ENCODE measurements at regions not wholly inside any gene's neighbourhood (a gene's known extent, or its start where the extent isn't known, plus 50 kb on each side); places are given as distances from the start of the nearest gene placed in this dataset.
A peak's percentile ranks its signal among the peaks of the same experiment; 100 is the strongest.
"Not testable (repeated sequence)": the region's sequence is repeated elsewhere in the genome, so short reads cannot be mapped to it uniquely, and the experiment has no call there.

DNA sequence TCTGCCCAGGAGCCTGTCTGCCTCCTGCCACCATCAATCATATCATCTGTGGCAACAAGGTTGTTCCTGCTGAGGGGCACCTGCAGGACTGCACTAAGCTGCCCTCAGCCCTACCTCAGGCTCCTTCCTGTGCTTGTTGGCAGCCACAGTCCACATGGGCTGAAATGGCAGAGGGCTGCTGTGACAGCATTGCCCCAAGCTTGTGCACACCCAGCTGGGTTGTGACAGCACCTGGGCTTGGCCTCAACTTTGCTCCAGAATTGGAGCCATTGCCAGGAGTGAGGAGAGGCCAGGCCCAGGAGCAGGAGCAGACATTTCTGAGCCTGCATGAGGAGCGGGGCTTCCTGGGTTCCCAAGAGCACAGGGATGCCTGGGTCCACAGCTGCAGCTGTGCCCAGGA, 340.9 kb upstream of the CHRM2 start:
- DNase-seq, result no peak

DNA sequence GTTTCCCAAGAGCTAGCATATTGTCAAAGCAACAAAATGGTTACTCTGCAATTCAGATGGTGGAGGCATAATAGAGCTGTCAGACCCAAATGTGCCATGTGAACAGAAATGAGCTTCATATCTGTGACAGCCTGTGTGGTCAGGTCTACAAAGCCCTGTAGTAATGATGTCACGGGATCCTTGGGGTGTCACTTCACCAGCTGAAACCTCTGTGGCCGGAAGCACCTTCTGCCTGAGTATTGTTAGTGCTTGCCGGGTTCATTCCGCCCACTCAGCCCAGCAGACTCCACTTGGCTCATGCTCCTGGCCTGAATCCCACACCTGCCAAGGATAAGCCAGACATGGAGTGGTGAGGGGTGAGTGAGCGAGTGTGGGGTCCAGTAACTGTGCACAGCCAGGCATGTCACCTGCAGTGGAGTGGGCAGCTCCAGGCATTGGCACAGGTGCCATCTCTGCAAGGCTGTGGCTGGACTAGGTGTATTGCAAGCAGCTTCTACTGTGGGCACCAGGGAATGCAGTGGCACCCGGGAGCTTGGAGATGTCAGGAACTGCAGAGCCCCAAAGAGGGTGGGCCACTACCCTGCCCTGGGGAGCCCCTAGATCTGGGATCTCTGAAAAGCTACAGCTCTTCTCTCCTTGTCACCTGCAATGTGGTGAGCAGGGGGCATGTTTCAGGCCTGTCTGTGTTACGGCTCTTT, 341.9 kb upstream of the CHRM2 start:
- DNase-seq, result no peak

DNA sequence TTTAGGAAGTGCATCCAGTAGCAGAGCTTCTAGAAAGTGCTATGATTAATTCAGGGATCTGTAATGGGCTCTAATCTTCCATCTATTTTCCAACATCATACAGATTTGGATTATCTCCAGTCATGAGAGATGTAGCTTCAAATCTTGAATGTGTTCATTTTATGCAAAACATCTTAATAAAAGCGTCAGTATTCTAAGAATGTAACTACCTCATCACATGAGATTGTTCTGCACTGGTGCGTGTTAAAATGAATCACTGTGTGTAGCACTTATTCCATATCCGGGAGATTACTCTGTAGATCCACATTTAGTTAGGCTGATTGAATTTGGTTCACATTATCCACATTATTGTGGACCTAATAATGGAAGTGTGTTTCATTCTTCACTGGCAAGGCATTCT, 344.9 kb upstream of the CHRM2 start:
- no peak for DNase-seq

DNA sequence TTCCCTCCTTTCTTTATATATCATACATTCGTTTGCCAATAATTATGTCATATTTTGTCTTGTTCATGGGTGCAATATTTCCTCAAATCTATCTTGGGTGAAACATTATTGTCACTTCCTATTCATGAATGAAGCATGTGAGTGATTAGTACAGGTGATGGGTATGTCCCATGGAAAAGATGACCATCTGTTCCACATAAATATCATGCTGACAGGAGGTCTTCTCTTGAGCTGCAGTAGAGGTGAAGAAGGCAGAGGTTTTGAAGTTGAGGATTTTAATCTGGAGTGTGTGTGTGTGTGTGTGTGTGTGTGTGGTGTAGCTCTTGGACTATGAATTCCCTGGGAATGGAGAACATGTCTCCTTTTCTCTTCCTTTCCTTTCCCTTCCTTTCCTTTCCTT, 350.5 kb upstream of the CHRM2 start:
- no peak for DNase-seq

DNA sequence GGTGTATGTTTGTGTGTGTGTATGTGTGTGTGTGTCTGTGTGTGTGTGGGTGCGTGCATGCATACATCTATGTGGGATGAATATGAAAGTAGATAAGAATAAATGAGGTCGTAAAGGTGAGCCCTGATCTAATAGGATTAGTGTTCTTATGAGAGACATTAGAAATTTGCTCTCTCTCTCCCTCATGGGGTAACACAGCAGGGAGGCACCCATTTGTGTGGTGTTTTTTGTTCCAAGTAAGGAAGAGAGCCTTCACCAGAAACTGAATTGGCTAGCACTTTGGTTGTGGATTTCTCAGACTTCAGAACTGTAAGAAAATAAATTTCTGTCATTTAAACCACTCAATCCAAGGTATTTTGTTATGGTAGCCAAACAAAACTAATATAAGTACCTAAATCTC, 353.7 kb upstream of the CHRM2 start:
- DNase-seq, result no peak

DNA sequence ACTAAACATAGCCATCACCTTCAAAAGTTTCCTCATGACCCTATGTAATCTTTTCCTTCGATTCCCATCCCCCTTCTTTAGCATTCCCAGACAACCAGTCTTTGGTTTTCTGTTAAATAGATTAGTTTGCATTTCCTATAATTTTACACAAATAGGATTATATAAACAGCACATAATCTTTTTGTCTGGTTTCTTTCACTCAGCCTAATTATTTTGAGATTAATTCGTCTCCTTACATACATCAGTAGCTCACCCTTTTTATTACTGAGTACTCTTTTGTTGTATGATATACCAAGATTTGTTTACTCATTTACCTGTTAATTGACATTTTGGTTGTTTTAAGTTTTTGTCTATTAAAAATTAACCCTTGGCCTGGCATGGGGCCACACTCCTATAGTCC, 354.7 kb upstream of the CHRM2 start:
- DNase-seq, result no peak

DNA sequence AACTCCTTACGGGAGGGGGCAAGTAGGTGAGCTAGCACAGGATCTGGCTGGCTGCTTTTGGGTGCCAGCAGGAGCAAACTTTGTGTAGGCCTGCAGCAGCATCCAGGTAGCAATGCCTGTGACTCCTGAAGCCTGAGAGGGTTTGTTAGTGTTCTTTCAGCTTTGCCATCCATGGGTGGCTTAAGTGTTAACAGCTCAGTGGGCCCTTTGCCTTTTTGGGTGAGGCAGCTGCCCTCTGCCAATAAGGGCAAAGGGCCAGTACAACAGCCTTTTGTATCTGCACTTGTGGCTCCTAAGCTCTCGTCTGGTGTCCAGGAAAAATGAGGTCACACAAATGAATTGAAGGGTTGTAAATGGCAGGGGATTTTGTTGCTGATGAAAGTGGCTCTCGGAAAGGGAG, 359.0 kb upstream of the CHRM2 start:
- DNase-seq, result no peak

DNA sequence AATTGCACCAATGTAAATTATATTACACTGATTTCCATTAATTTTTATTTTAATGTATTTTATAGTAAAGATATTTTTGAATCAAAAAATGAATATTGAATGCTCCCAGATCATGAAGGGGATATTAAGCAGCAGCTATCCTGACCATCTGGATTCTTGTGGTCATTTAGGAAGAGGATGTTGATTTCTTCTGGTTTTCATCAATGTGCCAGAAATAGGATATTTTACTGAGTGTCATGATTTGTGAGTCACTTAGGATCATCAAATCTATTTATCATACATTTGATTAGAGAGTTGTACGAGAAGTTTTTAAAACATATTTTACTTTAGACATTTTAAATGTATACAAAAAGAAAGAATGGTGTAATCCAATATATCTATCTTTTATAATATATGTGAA, 366.3 kb upstream of the CHRM2 start:
- no peak for DNase-seq

DNA sequence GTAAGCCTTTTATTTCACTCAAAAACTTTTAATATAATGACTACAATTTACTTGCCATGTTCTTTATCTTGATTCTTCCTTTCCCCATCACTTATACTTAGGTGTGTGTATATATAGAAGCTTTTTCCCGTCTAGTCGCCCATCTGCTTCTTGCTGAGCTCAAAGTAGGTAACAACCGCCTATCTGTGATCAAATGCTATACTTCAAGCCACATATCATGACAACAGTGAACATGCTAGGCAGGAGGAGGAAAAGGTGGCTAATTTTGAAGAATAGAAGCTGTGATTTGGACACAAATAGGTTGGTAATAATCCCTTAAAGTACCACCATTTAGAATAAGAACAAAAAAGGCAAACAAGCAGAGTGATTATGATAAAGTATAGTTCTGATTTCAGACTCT, 367.3 kb upstream of the CHRM2 start:
- DNase-seq, result no peak

DNA sequence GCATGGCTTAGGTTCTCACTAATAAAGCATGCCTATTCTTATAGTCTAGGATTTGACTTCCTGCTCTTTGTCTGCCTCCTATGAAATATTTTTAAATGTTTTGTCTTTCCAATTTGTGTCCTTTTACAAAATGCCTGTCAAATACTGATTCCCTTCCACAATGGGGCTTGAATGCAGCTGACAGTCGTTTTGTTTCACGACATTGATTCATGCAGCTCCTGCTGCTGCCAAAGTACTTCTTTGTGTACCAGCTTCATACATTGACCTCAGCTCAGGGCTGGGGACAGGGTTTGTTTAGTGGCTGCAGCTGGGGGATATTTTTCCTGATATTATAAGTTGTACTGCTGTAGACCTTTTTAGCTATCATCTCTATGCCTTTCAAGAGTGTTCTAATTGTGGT, 371.9 kb upstream of the CHRM2 start:
- DNase-seq, result no peak

DNA sequence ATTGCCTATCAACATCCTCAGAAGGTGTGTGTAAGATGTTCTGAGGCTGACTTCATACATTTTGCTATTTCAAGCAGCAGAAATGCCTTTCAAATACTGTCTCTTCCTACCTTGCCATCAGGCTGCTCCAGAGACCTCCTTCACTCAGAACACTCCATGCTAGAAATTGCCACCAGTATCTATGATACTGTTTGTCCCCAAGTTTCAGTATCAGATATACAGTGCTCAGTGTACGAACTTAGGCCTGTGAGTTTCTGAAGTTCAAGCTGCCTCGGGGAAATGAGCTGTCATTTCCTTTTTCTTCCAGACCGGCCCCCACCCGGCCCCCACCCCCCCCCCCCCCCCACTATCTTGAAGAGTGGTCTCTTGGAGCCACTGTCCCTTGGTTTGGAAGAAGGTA, 373.4 kb upstream of the CHRM2 start:
- DNase-seq, result no peak

DNA sequence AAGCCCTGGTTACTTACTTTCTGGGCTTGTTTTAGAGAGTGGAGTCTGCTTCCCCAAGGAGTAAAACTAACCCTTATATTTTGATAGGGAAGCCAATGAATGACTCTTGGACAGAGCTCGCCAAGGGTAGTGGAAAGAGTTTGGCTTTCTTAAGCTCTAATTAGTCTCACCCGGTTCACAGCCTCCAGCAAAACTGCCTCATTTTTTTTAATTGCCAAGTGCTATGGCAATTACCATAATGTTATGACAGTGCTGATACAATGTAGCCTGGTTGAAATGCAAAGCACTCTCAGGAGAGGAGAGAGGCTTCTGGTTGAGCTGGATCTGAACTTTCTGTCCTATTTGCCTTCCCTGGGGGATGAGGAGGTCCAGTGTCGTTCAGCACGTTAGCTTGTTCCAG, 376.1 kb upstream of the CHRM2 start:
- no peak for DNase-seq

DNA sequence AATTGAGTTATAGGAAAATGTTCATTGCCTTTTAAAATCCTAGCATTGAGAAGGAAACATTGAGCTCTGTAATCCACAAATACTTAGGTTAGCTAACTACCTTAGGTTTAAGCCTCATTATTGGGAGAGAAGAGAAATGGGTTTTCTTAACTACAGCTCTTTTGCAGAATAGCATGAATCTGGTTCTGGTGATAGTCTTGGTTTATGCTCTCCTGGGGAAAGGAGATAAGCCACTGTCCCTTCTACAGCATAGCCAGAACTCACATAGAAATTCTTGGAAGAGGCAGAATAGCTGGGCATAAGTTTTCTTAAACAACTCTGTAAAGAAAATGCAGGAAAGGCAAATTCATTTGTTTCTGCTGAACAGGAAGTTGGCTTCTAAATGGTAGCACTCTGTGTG, 378.6 kb upstream of the CHRM2 start:
- no peak for DNase-seq

DNA sequence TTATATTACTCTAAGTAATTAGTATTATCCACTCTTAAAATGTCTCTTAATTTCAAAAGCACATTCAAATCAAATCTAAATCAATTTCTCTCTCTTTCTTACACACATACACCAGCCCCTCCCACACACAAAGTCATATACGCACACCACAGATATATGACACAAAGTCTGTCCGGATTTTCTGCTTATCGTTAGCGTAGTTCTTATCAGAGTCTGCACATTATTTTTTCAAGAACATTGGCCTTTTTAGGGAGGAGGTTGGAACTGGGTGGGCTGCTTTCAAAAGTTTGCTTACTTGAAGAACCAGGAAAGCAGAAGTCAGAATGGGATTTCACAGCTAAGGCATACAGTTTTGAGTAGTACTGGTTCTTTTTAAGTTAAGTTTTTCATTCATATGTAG, 387.6 kb upstream of the CHRM2 start:
- no peak for DNase-seq

DNA sequence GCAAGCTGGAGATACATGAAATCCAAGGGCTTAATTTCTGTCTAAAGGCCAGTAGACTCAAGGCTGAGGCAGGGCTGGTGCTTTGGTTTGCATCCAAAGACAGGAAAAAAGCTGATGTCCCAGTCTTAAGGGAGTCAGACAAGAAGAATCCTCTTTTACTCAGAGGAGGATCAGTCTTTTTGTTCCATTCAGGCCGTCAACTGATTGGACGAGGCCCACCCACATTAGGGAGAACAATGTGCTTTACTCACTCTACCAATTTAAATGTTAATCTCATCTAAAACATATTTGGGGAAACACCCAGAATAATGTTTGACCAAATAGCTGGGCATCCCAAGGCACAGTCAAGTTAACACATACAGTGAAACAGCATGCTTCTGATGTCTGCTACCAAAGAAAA, 388.5 kb upstream of the CHRM2 start:
- DNase-seq, result no peak

DNA sequence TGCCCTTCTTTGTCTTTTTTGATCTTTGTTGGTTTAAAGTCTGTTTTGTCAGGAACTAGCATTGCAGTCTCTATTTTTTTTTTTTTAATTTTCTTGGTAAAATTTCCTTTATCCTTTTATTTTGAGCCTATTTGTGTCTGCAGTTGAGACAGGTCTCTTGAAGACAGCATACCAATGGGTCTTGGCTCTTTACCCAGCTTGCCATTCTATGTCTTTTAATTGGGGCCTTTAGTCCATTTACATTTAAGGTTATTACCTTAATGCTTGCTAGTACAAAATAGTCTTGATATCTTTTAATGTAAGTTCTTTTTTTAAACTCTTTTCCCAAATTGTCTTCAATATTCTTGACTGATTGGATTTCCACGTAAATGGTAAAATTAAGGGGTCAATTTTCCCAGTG, 398.3 kb upstream of the CHRM2 start:
- no peak for DNase-seq

DNA sequence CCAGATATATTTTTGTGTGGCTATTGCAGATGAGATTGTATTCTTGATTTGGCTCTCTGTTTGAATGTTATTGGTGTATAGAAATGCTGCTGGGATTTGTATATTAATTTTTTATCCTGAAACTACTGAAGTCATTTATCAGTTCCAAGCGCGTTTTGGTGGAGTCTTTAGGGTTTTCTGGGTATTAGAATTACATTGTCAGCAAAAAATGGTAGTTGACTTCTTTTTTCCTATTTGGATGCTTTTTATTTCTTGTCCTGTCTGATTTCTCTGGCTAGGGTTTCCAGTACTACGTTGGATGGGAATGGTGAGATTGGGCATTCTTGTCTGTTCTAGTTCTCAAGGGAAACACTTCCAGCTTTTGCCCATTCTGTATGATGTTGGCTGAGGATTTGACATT, 415.5 kb upstream of the CHRM2 start:
- DNase-seq, result no peak

DNA sequence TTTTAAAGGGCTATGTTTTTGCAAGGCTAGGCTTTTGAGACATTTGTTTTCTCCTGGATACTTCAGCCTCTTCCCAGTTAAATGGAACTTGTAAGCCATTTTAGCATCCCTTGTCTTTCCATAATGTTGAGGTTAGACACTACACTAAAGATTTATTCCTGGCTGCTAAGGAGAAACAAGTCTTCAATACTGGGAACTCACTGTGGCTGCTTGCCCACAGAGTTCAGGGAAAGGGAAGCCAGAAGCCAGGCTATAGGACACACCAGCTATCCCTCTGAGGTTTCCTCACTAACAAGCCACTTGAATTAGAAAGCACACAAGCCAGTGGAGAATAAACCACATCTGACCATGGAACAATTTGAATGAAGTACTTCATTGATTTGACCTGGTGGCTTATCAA, 421.7 kb upstream of the CHRM2 start:
- no peak for DNase-seq

DNA sequence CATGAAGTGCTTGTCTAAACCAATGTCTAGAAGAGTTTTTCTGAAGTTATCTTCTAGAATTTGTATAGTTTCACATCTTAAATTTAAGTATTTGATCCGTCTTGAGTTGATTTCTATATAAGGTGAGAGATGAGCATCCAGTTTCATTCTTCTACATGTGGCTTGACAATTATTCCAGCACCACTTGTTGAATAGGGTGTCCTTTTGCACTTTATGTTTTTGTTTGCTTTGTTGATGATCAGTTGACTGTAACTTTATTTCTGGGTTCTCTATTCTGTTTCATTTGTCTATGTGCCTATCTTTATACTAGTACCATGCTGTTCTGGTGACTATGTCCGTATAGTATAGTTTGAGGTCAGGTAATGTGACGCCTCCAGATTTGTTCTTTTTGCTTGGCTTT, 426.6 kb upstream of the CHRM2 start:
- DNase-seq, result no peak

DNA sequence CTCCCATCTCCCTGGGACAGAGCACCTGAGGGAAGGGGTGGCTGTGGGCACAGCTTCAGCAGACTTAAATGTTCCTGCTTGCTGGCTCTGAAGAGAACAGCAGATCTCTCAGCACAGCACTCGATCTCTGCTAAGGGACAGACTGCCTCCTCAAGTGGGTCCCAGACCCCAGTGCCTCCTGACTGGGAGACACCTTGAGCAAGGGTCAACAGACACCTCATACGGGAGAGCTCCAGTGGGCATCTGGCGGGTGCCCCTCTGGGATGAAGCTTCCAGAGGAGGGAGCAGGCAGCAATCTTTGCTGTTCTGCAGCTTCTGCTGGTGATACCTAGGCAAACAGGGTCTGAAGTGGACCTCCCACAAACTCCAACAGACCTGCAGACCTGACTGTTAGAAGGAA, 436.7 kb upstream of the CHRM2 start:
- DNase-seq, result not testable (repeated sequence)

DNA sequence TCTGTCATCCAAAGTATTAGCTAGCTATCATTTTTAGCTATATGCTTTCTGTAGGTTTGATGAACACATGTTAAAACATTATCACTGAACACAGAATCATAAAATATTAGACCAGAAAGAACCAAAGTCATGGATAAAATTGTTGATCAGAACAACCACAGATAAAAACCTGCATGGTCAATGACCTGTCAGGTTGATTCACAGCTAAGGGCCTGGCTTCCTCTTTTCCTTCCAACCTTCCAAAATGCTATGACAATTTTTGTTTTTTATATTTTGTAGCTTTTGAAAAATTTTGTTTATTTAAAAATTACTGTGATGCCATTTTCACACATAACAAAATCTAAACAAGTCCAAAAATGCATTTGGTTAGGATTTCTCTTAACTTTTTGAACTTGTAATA, 444.4 kb upstream of the CHRM2 start:
- DNase-seq, result no peak

DNA sequence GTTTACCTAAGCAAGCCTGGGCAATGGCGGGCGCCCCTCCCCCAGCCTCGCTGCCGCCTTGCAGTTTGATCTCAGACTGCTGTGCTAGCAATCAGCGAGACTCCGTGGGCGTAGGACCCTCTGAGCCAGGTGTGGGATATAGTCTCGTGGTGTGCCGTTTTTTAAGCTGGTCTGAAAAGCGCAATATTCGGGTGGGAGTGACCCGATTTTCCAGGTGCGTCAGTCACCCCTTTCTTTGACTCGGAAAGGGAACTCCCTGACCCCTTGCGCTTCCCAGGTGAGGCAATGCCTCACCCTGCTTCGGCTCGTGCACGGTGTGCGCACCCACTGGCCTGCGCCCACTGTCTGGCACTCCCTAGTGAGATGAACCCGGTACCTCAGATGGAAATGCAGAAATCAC, 442.6 kb upstream of the MTPN start:
- DNase-seq, result not testable (repeated sequence)

DNA sequence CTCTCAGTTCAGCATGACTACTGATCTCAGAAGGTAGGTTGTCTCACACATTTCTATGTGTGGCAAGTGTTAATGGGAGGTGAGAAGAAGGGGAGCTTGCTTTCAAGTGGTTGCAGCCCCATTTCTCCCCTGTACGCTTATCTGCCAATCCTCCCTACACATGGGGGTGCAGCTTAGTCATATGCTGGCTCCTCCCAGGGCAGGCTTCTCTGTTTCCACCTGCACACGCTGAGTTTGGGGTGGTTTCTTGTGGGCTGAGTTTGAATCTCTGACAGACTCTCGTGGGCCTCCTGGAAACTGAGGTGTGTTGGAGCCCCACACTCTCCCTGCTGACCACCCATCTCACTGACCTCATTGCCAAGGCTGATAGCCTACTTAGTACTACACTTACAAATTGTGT, 435.8 kb upstream of the MTPN start:
- DNase-seq, result no peak

DNA sequence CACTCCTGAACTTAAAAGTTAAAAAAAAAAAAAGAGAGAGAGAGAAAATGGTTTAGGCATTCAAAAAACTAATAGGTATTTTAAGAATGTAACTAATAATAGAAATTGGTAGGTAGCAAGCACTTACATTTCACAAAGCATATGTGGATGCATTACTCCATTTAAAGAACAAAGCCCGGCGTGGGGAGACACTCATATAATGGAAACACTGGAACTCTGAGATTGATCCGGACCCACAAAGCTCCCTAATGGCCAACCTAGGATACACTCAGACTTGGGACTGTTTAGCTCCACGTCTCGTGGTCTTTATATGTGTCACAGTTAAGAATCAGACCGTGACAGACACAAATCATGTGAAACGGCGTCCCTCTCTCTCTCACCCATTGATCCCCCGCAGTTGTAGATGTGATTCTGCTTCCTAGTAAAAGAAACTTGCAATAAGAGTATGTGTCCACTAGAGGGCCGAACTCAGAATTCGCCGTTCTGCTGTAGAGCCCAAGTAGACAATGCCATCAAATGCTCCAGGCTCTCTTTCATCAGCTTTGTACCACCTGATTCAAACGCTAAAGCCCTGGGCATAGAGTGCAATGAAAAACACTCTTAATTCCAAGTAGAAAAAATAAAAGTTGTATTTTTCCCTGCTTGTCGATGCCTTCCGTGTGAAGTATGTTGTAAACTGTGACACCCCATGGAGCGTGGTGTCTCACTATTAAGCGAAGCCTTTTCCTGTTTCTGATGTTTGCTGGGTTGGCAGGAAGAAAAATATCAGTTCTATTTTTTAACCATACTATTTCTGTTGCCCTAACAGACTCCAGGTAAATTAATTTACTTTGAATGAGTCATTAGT, 429.0 kb upstream of the MTPN start:
- peak; percentile 23 for DNase-seq

DNA sequence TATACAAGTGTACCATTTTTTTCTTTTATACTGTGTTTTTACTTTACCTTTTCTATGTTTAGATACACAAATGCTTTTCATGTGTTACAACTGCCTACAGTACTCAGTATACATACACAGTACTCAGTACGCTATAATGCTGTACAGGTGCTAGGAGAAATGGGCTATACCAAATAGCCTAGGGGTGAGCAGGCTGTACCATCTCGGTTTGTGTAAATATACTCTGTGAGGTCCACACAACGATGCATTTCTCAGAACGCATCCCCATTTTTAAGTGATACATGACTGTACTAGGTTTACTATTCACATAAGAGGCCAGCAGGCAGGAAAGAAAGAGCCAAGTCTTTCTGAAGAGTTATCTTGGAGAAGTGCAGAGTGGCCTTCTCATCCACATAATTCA, 426.4 kb upstream of the MTPN start:
- no peak for DNase-seq

Data from left hindlimb (tissue), 1 donor.